ENCODE measurements at regions not wholly inside any gene's neighbourhood (a gene's known extent, or its start where the extent isn't known, plus 50 kb on each side); places are given as distances from the start of the nearest gene placed in this dataset.
A peak's percentile ranks its signal among the peaks of the same experiment; 100 is the strongest.

- Histone ChIP-seq H3K27me3 (ENCODE audit: control insufficient read depth, insufficient read depth, low read length) (peaks cover 3% of the 10 kb centered on the region), H3K4me1 (ENCODE audit: control insufficient read depth, insufficient read depth, low read length) (no peaks in the 10 kb centered on the region), H3K4me2 (ENCODE audit: low read length) (no peak overlapping the region), H3K9me3 (replicated peaks; ENCODE audit: low read length) (no peaks in the 10 kb centered on the region), H3K36me3 (ENCODE audit: insufficient read depth, low read length) (no peaks in the 10 kb centered on the region), H3K9ac (ENCODE audit: low read depth, low read length) (no peak overlapping the region), H3K4me3 (ENCODE audit: low read length) (no peak overlapping the region)
Measured at GRCh38 chr1:239891621-239892358, 199.9 kb upstream of the FMN2 start.

GRCh38 chr1:239892602-239893001, 199.1 kb upstream of the FMN2 start:
- Histone ChIP-seq H3K9ac (ENCODE audit: low read depth, low read length) (no peak overlapping the region), H3K4me3 (ENCODE audit: low read length) (no peak overlapping the region), H3K4me1 (ENCODE audit: control insufficient read depth, insufficient read depth, low read length) (no peaks in the 10 kb centered on the region), H3K9me3 (replicated peaks; ENCODE audit: low read length) (no peaks in the 10 kb centered on the region), H3K27me3 (ENCODE audit: control insufficient read depth, insufficient read depth, low read length) (peaks cover 7% of the 10 kb centered on the region), H3K4me2 (ENCODE audit: low read length) (no peak overlapping the region), H3K36me3 (ENCODE audit: insufficient read depth, low read length) (no peaks in the 10 kb centered on the region)

GRCh38 chr1:239893127-239893731, 198.5 kb upstream of the FMN2 start:
- no peaks in the 10 kb centered on the region for H3K36me3 ChIP-seq (ENCODE audit: insufficient read depth, low read length)
- H3K4me1 ChIP-seq (ENCODE audit: control insufficient read depth, insufficient read depth, low read length), result no peaks in the 10 kb centered on the region
- no peak overlapping the region for H3K4me3 ChIP-seq (ENCODE audit: low read length)
- no peak overlapping the region for H3K4me2 ChIP-seq (ENCODE audit: low read length)
- H3K9me3 ChIP-seq (replicated peaks; ENCODE audit: low read length), result no peaks in the 10 kb centered on the region
- H3K9ac ChIP-seq (ENCODE audit: low read depth, low read length), result no peak overlapping the region
- peaks cover 7% of the 10 kb centered on the region for H3K27me3 ChIP-seq (ENCODE audit: control insufficient read depth, insufficient read depth, low read length)

DNA sequence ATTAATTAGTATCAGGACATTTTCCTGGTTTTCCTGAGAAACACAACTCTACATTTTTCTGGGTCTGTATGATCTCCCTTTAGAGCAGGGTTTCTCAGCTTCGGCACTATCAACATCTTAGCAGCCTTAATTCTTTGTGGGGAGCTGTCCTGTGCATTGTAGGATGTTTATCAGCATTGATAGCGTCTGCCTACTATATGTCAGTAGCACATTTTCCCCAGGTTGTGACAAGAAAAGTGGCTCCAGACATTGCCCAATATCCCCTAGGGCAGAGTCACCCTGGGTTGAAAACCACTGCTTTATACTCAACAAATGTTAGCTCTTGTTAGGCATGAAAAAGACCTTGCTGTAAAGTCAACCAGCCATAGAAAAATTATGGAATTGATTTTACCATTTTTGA, 195.1 kb upstream of the FMN2 start:
- Histone ChIP-seq H3K4me1 (ENCODE audit: control insufficient read depth, insufficient read depth, low read length) (no peaks in the 10 kb centered on the region), H3K9ac (ENCODE audit: low read depth, low read length) (no peak overlapping the region), H3K4me2 (ENCODE audit: low read length) (no peak overlapping the region), H3K4me3 (ENCODE audit: low read length) (no peak overlapping the region), H3K36me3 (ENCODE audit: insufficient read depth, low read length) (no peaks in the 10 kb centered on the region), H3K27me3 (ENCODE audit: control insufficient read depth, insufficient read depth, low read length) (peaks cover 7% of the 10 kb centered on the region), H3K9me3 (replicated peaks; ENCODE audit: low read length) (no peaks in the 10 kb centered on the region)

- Histone ChIP-seq H3K4me2 (ENCODE audit: low read length) (no peak overlapping the region), H3K36me3 (ENCODE audit: insufficient read depth, low read length) (no peaks in the 10 kb centered on the region), H3K4me3 (ENCODE audit: low read length) (no peak overlapping the region), H3K4me1 (ENCODE audit: control insufficient read depth, insufficient read depth, low read length) (no peaks in the 10 kb centered on the region), H3K9ac (ENCODE audit: low read depth, low read length) (no peak overlapping the region), H3K27me3 (ENCODE audit: control insufficient read depth, insufficient read depth, low read length) (peaks cover 7% of the 10 kb centered on the region), H3K9me3 (replicated peaks; ENCODE audit: low read length) (no peaks in the 10 kb centered on the region)
Measured at GRCh38 chr1:239896980-239897379, 194.7 kb upstream of the FMN2 start.

GRCh38 chr1:239897458-239897857, 194.2 kb upstream of the FMN2 start:
- H3K4me1 ChIP-seq (ENCODE audit: control insufficient read depth, insufficient read depth, low read length), result no peaks in the 10 kb centered on the region
- H3K4me3 ChIP-seq (ENCODE audit: low read length), result no peak overlapping the region
- no peaks in the 10 kb centered on the region for H3K9me3 ChIP-seq (replicated peaks; ENCODE audit: low read length)
- no peak overlapping the region for H3K9ac ChIP-seq (ENCODE audit: low read depth, low read length)
- no peaks in the 10 kb centered on the region for H3K36me3 ChIP-seq (ENCODE audit: insufficient read depth, low read length)
- peaks cover 7% of the 10 kb centered on the region for H3K27me3 ChIP-seq (ENCODE audit: control insufficient read depth, insufficient read depth, low read length)
- H3K4me2 ChIP-seq (ENCODE audit: low read length), result no peak overlapping the region

DNA sequence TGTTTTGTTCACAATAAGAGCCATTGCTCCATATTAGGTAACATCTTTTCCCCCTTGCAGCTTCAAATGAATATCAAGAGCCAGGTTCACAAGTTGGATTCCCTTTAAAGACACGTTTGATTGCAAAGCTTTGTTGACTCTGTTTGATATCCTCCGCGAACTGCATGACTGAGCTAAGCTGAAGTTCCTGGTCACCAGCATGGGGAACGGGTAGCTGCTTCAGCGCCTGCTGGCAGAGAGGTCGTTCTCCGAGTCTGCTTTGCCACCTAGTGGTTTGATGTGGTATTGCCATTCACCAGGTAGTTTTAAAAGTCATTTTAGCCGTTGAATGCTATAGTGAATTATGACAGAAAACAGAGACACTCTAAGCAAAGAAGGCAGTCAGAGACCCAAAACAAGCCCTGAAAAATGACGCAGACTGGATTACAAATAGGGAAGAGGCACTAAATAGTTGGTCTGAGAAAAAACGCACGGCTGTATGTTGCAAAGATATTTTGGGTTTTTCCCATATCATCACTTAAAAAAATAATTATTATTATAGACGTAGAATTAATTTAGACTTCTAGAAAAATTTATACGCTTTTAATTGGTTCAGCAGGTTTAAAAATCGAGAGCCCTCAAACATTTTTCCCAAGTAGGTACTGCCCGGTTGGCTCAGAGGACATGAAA, 193.5 kb upstream of the FMN2 start:
- Histone ChIP-seq H3K36me3 (ENCODE audit: insufficient read depth, low read length) (no peaks in the 10 kb centered on the region), H3K27me3 (ENCODE audit: control insufficient read depth, insufficient read depth, low read length) (peaks cover 7% of the 10 kb centered on the region), H3K4me1 (ENCODE audit: control insufficient read depth, insufficient read depth, low read length) (no peaks in the 10 kb centered on the region), H3K9ac (ENCODE audit: low read depth, low read length) (no peak overlapping the region), H3K4me2 (ENCODE audit: low read length) (peak overlapping the region; percentile 60), H3K4me3 (ENCODE audit: low read length) (no peak overlapping the region), H3K9me3 (replicated peaks; ENCODE audit: low read length) (no peaks in the 10 kb centered on the region)

- no peak overlapping the region for H3K4me2 ChIP-seq (ENCODE audit: low read length)
- H3K9me3 ChIP-seq (replicated peaks; ENCODE audit: low read length), result no peaks in the 10 kb centered on the region
- no peak overlapping the region for H3K4me3 ChIP-seq (ENCODE audit: low read length)
- H3K36me3 ChIP-seq (ENCODE audit: insufficient read depth, low read length), result no peaks in the 10 kb centered on the region
- no peaks in the 10 kb centered on the region for H3K4me1 ChIP-seq (ENCODE audit: control insufficient read depth, insufficient read depth, low read length)
- peaks cover 7% of the 10 kb centered on the region for H3K27me3 ChIP-seq (ENCODE audit: control insufficient read depth, insufficient read depth, low read length)
- no peak overlapping the region for H3K9ac ChIP-seq (ENCODE audit: low read depth, low read length)
Measured at GRCh38 chr1:239899747-239900146, 191.9 kb upstream of the FMN2 start.

DNA sequence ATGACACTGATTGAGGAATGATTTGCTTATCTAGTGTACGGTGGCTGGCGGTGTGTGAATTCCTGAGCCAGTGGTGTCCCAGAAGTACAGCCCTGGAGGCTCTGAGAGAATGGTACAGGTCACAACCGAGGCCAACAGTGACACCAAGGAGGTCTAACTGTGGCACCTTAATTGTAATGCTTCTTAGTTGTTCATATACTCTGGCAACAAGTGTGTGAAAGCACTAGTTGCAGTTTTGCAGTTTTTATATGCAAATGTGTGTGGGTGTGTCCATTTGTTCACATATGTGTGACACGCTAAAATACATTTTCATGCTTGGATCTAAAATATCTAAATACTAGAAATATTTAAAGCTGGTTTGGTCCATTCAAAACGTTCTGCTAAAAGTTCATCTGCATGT, 185.3 kb upstream of the FMN2 start:
- Histone ChIP-seq H3K9me3 (replicated peaks; ENCODE audit: low read length) (no peaks in the 10 kb centered on the region), H3K36me3 (ENCODE audit: insufficient read depth, low read length) (no peaks in the 10 kb centered on the region), H3K4me3 (ENCODE audit: low read length) (no peak overlapping the region), H3K4me2 (ENCODE audit: low read length) (no peak overlapping the region), H3K4me1 (ENCODE audit: control insufficient read depth, insufficient read depth, low read length) (no peaks in the 10 kb centered on the region), H3K9ac (ENCODE audit: low read depth, low read length) (no peak overlapping the region), H3K27me3 (ENCODE audit: control insufficient read depth, insufficient read depth, low read length) (no peaks in the 10 kb centered on the region)

- no peaks in the 10 kb centered on the region for H3K27me3 ChIP-seq (ENCODE audit: control insufficient read depth, insufficient read depth, low read length)
- no peak overlapping the region for H3K9ac ChIP-seq (ENCODE audit: low read depth, low read length)
- H3K4me3 ChIP-seq (ENCODE audit: low read length), result no peak overlapping the region
- H3K9me3 ChIP-seq (replicated peaks; ENCODE audit: low read length), result no peaks in the 10 kb centered on the region
- H3K36me3 ChIP-seq (ENCODE audit: insufficient read depth, low read length), result no peaks in the 10 kb centered on the region
- no peak overlapping the region for H3K4me2 ChIP-seq (ENCODE audit: low read length)
- H3K4me1 ChIP-seq (ENCODE audit: control insufficient read depth, insufficient read depth, low read length), result peaks cover 5% of the 10 kb centered on the region
Measured at GRCh38 chr1:239909898-239910297, 181.8 kb upstream of the FMN2 start.

DNA sequence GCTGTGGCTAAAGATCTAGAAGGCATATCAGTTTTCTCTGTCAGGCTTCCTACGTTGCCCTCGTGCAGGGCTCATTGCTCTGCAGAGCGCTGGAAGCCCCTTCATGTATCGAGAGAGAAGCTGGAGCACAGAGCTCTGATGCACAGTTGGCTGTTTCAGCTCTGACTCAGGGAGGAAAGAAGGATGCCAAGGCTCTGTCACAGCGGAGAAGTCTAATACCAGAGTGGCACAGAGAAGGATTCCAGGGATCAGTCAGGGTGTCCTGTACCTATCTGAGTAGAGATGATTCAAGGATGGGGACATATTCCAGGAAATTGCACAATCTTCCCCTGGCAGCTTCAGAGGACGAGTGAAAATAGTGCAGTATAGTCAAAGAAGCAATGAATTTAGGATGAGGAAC, 179.2 kb upstream of the FMN2 start:
- Histone ChIP-seq H3K4me3 (ENCODE audit: low read length) (no peak overlapping the region), H3K36me3 (ENCODE audit: insufficient read depth, low read length) (no peaks in the 10 kb centered on the region), H3K4me1 (ENCODE audit: control insufficient read depth, insufficient read depth, low read length) (peaks cover 10% of the 10 kb centered on the region), H3K27me3 (ENCODE audit: control insufficient read depth, insufficient read depth, low read length) (no peaks in the 10 kb centered on the region), H3K9ac (ENCODE audit: low read depth, low read length) (no peak overlapping the region), H3K4me2 (ENCODE audit: low read length) (no peak overlapping the region), H3K9me3 (replicated peaks; ENCODE audit: low read length) (no peaks in the 10 kb centered on the region)

All from skeletal muscle satellite cell (primary cell).